K562 (cell line): ENCODE measurements at regions not wholly inside any gene's neighbourhood (a gene's known extent, or its start where the extent isn't known, plus 50 kb on each side); places are given as distances from the start of the nearest gene placed in this dataset.

Source experiments
- ATAC-seq: fragments of 200-7000 bp; cut with Tn5 transposase; 3 replicates; pipeline ENCODE4 v1.9.1; 2020; ENCODE audit warnings: moderate library complexity
- BruUV-seq: library from RNA; stranded (reverse); fragments of 400-500 nt; replicated peaks from 2 replicates; lab custom pipeline; 2021; lab: Mats Ljungman, UMichigan
- CTCF ChIA-PET: fragments of 300-600 bp; formaldehyde crosslinking; extraction: SDS; loops from one replicate; lab custom pipeline; 2021; ENCODE audit warnings: low intra/inter-chr PET ratio; lab: Yijun Ruan, JAX
- POLR2A ChIA-PET: fragments of 300-600, 350-650 bp; sonication (Branson Sonifier 250); formaldehyde crosslinking; extraction: SDS; loops from one replicate; lab custom pipeline; 2021; ENCODE audit warnings: antibody characterized with exemption, inconsistent platforms; lab: Yijun Ruan, JAX
- DNase-seq, 4 experiments: peaks; one replicate each; pipeline versions ENCODE4 v3.0.0 to v3.0.0-alpha.2; 2011 to 2018; ENCODE audit warnings: low spot score in 3 of 4, mixed read lengths in 3 of 4; ENCODE audit errors: extremely low read depth in 1 of 4
- FAIRE-seq: peaks from 2 replicates; lab custom pipeline; 2011; peaks lifted over from hg19 to GRCh38; lab: Jason Lieb, UNC
- H2AFZ ChIP-seq: 2 replicates; pipeline ENCODE4 v1.6.0; 2011; ENCODE audit warnings: low read depth, low read length, control low read depth, inconsistent platforms
- H3K27ac ChIP-seq: fragments of 200-600 bp; 3 replicates; pipeline ENCODE4 v1.8.0; 2011; ENCODE audit warnings: low read depth, mild to moderate bottlenecking, control low read depth, inconsistent platforms, low read length, moderate library complexity, mixed read lengths; ENCODE audit errors: extremely low read depth
- H3K27me3 ChIP-seq, 2 experiments: fragments of 300-600 bp in 1 of 2; 2 replicates in 1 of 2; 3 replicates in 1 of 2; pipeline versions ENCODE4 v1.6.0 to v1.8.0; 2011; ENCODE audit warnings: inconsistent platforms in 2 of 2, low read length in 2 of 2, mild to moderate bottlenecking in 1 of 2, mixed read lengths in 1 of 2, moderate library complexity in 1 of 2; ENCODE audit not compliant: control insufficient read depth in 2 of 2, insufficient read depth in 2 of 2
- H3K36me3 ChIP-seq: fragments of 300-600 bp; 3 replicates; pipeline ENCODE4 v1.8.0; 2011; ENCODE audit warnings: mild to moderate bottlenecking, low read length, inconsistent platforms; ENCODE audit not compliant: control insufficient read depth, insufficient read depth
- H3K4me1 ChIP-seq, 2 experiments: fragments of 200-600 bp in 1 of 2; replicated peaks in 1 of 2; 2 replicates in 1 of 2; 3 replicates in 1 of 2; pipeline versions ENCODE4 v1.5.1 to v1.8.0; 2011; ENCODE audit warnings: inconsistent platforms in 2 of 2, low read length in 2 of 2, mild to moderate bottlenecking in 1 of 2, mixed read lengths in 1 of 2, moderate library complexity in 1 of 2; ENCODE audit not compliant: control insufficient read depth in 2 of 2, insufficient read depth in 2 of 2
- H3K4me2 ChIP-seq: 2 replicates; pipeline ENCODE4 v1.6.1; 2011; ENCODE audit warnings: low read length, control low read depth, inconsistent platforms, mixed read lengths; ENCODE audit not compliant: insufficient read depth
- H3K4me3 ChIP-seq: fragments of 200-600 bp; sonication (generic), shearing (Covaris generic); 2 replicates; pipeline ENCODE4 v1.5.1; 2016; ENCODE audit warnings: control low read depth, inconsistent platforms
- H3K79me2 ChIP-seq: fragments of 200-600 bp; 3 replicates; pipeline ENCODE4 v1.8.0; 2011; ENCODE audit warnings: low read length, inconsistent platforms; ENCODE audit not compliant: control insufficient read depth, insufficient read depth
- H3K9ac ChIP-seq, 2 experiments: 2 replicates each; pipeline versions ENCODE4 v1.6.0 to v1.6.1; 2011; ENCODE audit warnings: low read depth in 2 of 2, low read length in 2 of 2, control low read depth in 1 of 2, inconsistent platforms in 1 of 2, mild to moderate bottlenecking in 1 of 2, mixed read lengths in 1 of 2; ENCODE audit not compliant: insufficient read depth in 1 of 2
- H3K9me1 ChIP-seq: one replicate; pipeline ENCODE4 v1.6.0; 2011; ENCODE audit warnings: inconsistent platforms, mild to moderate bottlenecking, low read length, moderate library complexity; ENCODE audit not compliant: control insufficient read depth, insufficient read depth
- H3K9me3 ChIP-seq: replicated peaks from 2 replicates; pipeline ENCODE4 v1.5.1; 2011; ENCODE audit warnings: low read depth, low read length, inconsistent platforms; ENCODE audit not compliant: control insufficient read depth, insufficient read depth
- H4K20me1 ChIP-seq: replicated peaks from 2 replicates; pipeline ENCODE4 v1.6.1; 2011; ENCODE audit warnings: low read length, inconsistent platforms, mixed read lengths; ENCODE audit not compliant: control insufficient read depth, insufficient read depth
- DMBX1 ChIP-seq: fragments of 250-450 bp; sonication (Bioruptor Pico); IDR thresholded peaks from 2 replicates; pipeline ENCODE4 v1.8.0; 2022; ENCODE audit warnings: inconsistent platforms, mild to moderate bottlenecking, moderate library complexity, borderline replicate concordance
- FOXK1 ChIP-seq: sonication (generic); formaldehyde crosslinking; IDR thresholded peaks from 2 replicates; pipeline ENCODE4 v1.8.0; 2022; ENCODE audit warnings: missing genetic modification reagents, mild to moderate bottlenecking, borderline replicate concordance
- FUS ChIP-seq: fragments of 200-400 bp; formaldehyde crosslinking; optimal IDR thresholded peaks from 2 replicates; pipeline ENCODE3; 2017; ENCODE audit warnings: low read depth, low read length
- HDAC3 ChIP-seq: fragments of 450-650 bp; IDR thresholded peaks from 2 replicates; pipeline ENCODE4 v1.6.1; 2018; ENCODE audit warnings: borderline replicate concordance, mild to moderate bottlenecking, moderate library complexity; ENCODE audit not compliant: partially characterized antibody
- HMG20B ChIP-seq: fragments of 250-450 bp; sonication (Bioruptor Pico); IDR thresholded peaks from 2 replicates; pipeline ENCODE4 v1.5.0; 2021; ENCODE audit warnings: mild to moderate bottlenecking
- KAT7 ChIP-seq: sonication (generic); formaldehyde crosslinking; IDR thresholded peaks from 2 replicates; pipeline ENCODE4 v1.8.0; 2022; ENCODE audit warnings: missing genetic modification reagents, mild to moderate bottlenecking, borderline replicate concordance
- MAFK ChIP-seq: IDR thresholded peaks from 2 replicates; pipeline ENCODE4 v1.6.1; 2011; ENCODE audit warnings: low read length, improper control_type of control experiment
- MEF2D ChIP-seq: conservative IDR thresholded peaks from 2 replicates; pipeline ENCODE4 v1.6.1; 2016; ENCODE audit warnings: low read depth, missing genetic modification characterization, missing compliant biosample characterization
- RBM17 ChIP-seq: fragments of 200-400 bp; formaldehyde crosslinking; IDR thresholded peaks from 2 replicates; pipeline ENCODE4 v1.6.1; 2017; ENCODE audit warnings: low read depth, mild to moderate bottlenecking, low read length, borderline replicate concordance
- RNF219 ChIP-seq: fragments of 250-450 bp; sonication (Bioruptor Pico); IDR thresholded peaks from 2 replicates; pipeline ENCODE4 v1.5.0; 2022; ENCODE audit warnings: mild to moderate bottlenecking
- TFAM ChIP-seq: fragments of 250-450 bp; sonication (Bioruptor Pico); conservative IDR thresholded peaks from 2 replicates; pipeline ENCODE4 v1.5.0; 2021; ENCODE audit warnings: mild to moderate bottlenecking, moderate library complexity
- TSC22D4 ChIP-seq: fragments of 450-650 bp; IDR thresholded peaks from 2 replicates; pipeline ENCODE4 v1.6.1; 2016; ENCODE audit warnings: missing genetic modification characterization, missing biosample characterization, control low read depth
- ZNF518B ChIP-seq: fragments of 250-450 bp; sonication (Bioruptor Pico); IDR thresholded peaks from 2 replicates; pipeline ENCODE4 v1.5.0; 2021; ENCODE audit warnings: mild to moderate bottlenecking, moderate library complexity
- WGBS: fragments of 100-300 bp; shearing (Covaris generic); methylation state at CpG from one replicate; pipeline ENCODE4 v1.1.6; 2016; ENCODE audit warnings: low coverage, mixed read lengths; ENCODE audit not compliant: insufficient coverage; ENCODE audit errors: missing lambda C conversion rate; 5-methylcytosine and 5-hydroxymethylcytosine counted together
- in situ Hi-C: fragments of 300-500 bp; cut with MboI; formaldehyde crosslinking; loops from 4 replicates; pipeline ENCODE4 v1.15.0; 2018; ENCODE audit warnings: inconsistent platforms, mixed read lengths
- intact Hi-C: fragments of 100-400 bp; cut with micrococcal nuclease; formaldehyde crosslinking; loops from 2 replicates; pipeline ENCODE4 v1.14.2; 2022

- CTCF ChIA-PET, result no interaction called here
Observed at GRCh38 chr12:123071099-123071800, 79.6 kb downstream of the PITPNM2 start.

More at GRCh38 chr12:123071099-123071800, 79.6 kb downstream of the PITPNM2 start:
- Histone ChIP-seq H3K36me3 (no peaks in the 10 kb centered on the region; the same call in 2 of the 3 replicates), H3K9ac (peak overlapping the region in 1 of 2 experiments; percentile 56; a peak in 1 of 4 replicates), H3K9me3 (no peaks in the 10 kb centered on the region), H3K79me2 (no peaks in the 10 kb centered on the region), H3K27me3 (no peaks in the 10 kb centered on the region), H2AFZ (no peak overlapping the region), H3K9me1 (no peaks in the 10 kb centered on the region), H3K4me2 (no peak overlapping the region), H4K20me1 (peaks cover 3% of the 10 kb centered on the region), H3K27ac (no peak overlapping the region), H3K4me1 (peaks cover 7 to 9% of the 10 kb centered on the region in 2 experiments; a peak in 3 of 5 replicates), H3K4me3 (no peak overlapping the region)
- no peak for DNase-seq
- no peak for ATAC-seq
- TF ChIP-seq MEF2D (tag), result no peak
- TF ChIP-seq HMG20B (CRISPR knock-in tag), result no peak
- no peak for TF ChIP-seq ZNF518B (CRISPR knock-in tag)
- TF ChIP-seq FOXK1 (CRISPR knock-in tag), result no peak
- no peak for TF ChIP-seq RNF219 (CRISPR knock-in tag)
- no peak for TF ChIP-seq KAT7 (CRISPR knock-in tag)
- no peak for TF ChIP-seq MAFK
- TF ChIP-seq HDAC3, result no peak
- no peak for TF ChIP-seq TSC22D4 (tag)
- no peak for TF ChIP-seq DMBX1 (CRISPR knock-in tag)
- TF ChIP-seq RBM17, result no peak
- no peak for TF ChIP-seq TFAM (CRISPR knock-in tag)
- no peak for TF ChIP-seq FUS
- 43% methylated on average over 14 of the region's 14 CpGs for WGBS
- FAIRE-seq, result no peak
- POLR2A ChIA-PET, result interaction anchor here (1.1 to 4.9 kb wide), 2 partner anchors 11 to 161 kb away, joined by 4 to 23 read pairs; partner anchors contain the start of gene MPHOSPH9
- in situ Hi-C loops, result no loop called here
- BruUV-seq, result no TSS peak
- intact Hi-C loops, result no loop called here
